HL-60 (cell line): ENCODE measurements at regions not wholly inside any gene's neighbourhood (a gene's known extent, or its start where the extent isn't known, plus 50 kb on each side); places are given as distances from the start of the nearest gene placed in this dataset.

Experiments used
- DNase-seq, 2 experiments: peaks; one replicate each; pipeline ENCODE4 v3.0.0-alpha.2; 2010 to 2020; ENCODE audit warnings: low read depth in 1 of 2, low spot score in 1 of 2
- H3K27ac ChIP-seq: fragments of 250-450 bp; sonication (Bioruptor Pico); replicated peaks from 2 replicates; pipeline ENCODE4 v1.5.1; 2020; ENCODE audit warnings: mild to moderate bottlenecking, moderate library complexity
- H3K27me3 ChIP-seq: fragments of 250-450 bp; sonication (Bioruptor Pico); 2 replicates; pipeline ENCODE4 v1.5.1; 2021; ENCODE audit warnings: mild to moderate bottlenecking, moderate library complexity; ENCODE audit not compliant: insufficient read depth, poor library complexity, severe bottlenecking
- H3K4me3 ChIP-seq: replicated peaks from 2 replicates; pipeline ENCODE4 v1.5.1; 2011; ENCODE audit warnings: mild to moderate bottlenecking, control low read depth, low read length; ENCODE audit not compliant: insufficient read depth
- GABPA ChIP-seq: IDR thresholded peaks from 2 replicates; pipeline ENCODE4 v1.6.1; 2012; ENCODE audit warnings: low read depth
- POLR2AphosphoS5 ChIP-seq: IDR thresholded peaks from 2 replicates; pipeline ENCODE4 v1.6.1; 2012; ENCODE audit warnings: low read depth
- SPI1 ChIP-seq: IDR thresholded peaks from 2 replicates; pipeline ENCODE4 v1.6.1; 2012; ENCODE audit warnings: low read depth, mild to moderate bottlenecking, borderline replicate concordance
- TF ChIP-seq, protein P1 (sequence below): IDR thresholded peaks from one replicate; pipeline ENCODE4 v1.5.1; 2011; ENCODE audit warnings: low read length, control low read depth, inconsistent platforms; ENCODE audit not compliant: insufficient read depth
- TF ChIP-seq, protein P2 (sequence below): IDR thresholded peaks from 2 replicates; pipeline ENCODE4 v1.6.1; 2012; ENCODE audit warnings: low read depth; ENCODE audit not compliant: insufficient replicate concordance

DNA sequence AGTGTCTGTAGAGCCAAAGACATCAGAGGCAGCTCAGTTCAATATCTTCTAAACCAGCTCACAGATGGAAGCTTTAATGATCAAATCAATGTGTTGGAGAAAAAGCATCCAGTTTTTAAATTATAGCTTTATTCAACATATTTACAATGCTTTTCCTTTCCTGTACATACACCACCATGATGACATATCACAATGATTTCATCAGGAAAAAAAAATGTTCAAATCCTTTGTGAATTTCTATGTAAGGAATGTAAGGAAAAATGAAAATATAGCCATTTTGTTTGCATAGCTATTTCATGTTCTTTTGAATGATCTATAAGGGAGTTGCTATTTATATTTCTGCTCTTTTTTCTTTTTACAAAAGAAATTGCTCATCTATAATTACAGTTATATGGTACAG lies 134.7 kb upstream of the CDH20 start:
- Histone ChIP-seq H3K27ac (no peak overlapping the region), H3K4me3 (no peak overlapping the region), H3K27me3 (no peaks in the 10 kb centered on the region)
- TF ChIP-seq, protein P1, sequence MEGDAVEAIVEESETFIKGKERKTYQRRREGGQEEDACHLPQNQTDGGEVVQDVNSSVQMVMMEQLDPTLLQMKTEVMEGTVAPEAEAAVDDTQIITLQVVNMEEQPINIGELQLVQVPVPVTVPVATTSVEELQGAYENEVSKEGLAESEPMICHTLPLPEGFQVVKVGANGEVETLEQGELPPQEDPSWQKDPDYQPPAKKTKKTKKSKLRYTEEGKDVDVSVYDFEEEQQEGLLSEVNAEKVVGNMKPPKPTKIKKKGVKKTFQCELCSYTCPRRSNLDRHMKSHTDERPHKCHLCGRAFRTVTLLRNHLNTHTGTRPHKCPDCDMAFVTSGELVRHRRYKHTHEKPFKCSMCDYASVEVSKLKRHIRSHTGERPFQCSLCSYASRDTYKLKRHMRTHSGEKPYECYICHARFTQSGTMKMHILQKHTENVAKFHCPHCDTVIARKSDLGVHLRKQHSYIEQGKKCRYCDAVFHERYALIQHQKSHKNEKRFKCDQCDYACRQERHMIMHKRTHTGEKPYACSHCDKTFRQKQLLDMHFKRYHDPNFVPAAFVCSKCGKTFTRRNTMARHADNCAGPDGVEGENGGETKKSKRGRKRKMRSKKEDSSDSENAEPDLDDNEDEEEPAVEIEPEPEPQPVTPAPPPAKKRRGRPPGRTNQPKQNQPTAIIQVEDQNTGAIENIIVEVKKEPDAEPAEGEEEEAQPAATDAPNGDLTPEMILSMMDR = no peak
- TF ChIP-seq SPI1 (no peak), GABPA (no peak), POLR2AphosphoS5 (no peak)
- TF ChIP-seq, protein P2, sequence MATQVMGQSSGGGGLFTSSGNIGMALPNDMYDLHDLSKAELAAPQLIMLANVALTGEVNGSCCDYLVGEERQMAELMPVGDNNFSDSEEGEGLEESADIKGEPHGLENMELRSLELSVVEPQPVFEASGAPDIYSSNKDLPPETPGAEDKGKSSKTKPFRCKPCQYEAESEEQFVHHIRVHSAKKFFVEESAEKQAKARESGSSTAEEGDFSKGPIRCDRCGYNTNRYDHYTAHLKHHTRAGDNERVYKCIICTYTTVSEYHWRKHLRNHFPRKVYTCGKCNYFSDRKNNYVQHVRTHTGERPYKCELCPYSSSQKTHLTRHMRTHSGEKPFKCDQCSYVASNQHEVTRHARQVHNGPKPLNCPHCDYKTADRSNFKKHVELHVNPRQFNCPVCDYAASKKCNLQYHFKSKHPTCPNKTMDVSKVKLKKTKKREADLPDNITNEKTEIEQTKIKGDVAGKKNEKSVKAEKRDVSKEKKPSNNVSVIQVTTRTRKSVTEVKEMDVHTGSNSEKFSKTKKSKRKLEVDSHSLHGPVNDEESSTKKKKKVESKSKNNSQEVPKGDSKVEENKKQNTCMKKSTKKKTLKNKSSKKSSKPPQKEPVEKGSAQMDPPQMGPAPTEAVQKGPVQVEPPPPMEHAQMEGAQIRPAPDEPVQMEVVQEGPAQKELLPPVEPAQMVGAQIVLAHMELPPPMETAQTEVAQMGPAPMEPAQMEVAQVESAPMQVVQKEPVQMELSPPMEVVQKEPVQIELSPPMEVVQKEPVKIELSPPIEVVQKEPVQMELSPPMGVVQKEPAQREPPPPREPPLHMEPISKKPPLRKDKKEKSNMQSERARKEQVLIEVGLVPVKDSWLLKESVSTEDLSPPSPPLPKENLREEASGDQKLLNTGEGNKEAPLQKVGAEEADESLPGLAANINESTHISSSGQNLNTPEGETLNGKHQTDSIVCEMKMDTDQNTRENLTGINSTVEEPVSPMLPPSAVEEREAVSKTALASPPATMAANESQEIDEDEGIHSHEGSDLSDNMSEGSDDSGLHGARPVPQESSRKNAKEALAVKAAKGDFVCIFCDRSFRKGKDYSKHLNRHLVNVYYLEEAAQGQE = no peak
- no peak for DNase-seq

DNA sequence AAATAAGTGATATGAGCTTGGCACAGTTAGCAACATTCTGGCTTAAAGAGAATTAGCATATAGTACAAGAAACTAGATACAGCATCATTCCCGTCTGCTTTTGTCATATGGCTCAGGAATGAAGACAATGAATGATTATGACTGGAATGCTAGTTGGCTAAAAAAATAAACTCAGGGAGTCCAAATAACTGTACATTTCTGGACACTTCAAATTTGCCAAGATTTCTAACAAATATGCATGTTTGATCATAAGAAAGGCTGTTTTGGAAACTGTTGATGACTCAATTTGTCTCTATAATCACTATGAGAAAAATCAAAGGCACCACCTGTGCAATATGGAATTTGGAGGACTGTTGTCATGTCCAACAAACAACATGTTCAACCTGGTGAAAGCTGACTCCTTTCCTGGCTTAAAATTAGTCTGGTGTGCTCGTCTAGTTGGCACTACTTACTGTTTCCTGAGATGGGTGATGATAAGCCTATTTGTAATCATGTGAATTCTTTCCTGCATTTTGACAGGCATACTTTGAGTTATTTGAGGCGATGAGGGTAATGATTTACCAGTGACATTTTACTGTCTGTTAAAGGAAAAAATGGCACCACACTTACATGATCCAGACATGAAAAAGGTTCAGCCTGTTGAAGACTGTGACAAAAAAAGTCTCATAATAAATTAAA lies 133.9 kb upstream of the CDH20 start:
- no peak for DNase-seq
- Histone ChIP-seq H3K4me3 (no peak overlapping the region), H3K27ac (no peak overlapping the region), H3K27me3 (no peaks in the 10 kb centered on the region)
- TF ChIP-seq POLR2AphosphoS5 = no peak
- TF ChIP-seq, protein P1 = no peak

DNA sequence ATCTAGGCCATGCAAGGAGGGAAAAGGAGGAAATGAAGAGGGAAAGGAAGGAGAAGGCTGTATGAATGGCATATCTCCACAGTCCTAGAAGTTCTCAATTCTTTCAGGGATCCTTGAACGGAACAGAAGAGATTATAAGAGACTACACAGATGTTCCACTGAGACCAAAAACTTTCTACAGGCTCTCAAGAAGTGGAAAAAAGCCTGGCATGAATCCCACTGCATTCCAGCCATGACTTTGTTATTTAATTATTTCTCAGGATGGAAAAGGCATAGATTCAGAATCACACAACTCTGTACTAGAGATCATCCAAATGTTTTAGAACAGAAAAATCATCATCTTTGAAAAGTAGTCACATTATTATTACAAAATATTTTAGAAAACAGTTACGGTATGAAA lies 131.7 kb upstream of the CDH20 start:
- Histone ChIP-seq H3K27ac (no peak overlapping the region), H3K4me3 (no peak overlapping the region), H3K27me3 (no peaks in the 10 kb centered on the region)
- TF ChIP-seq, protein P2 = no peak
- TF ChIP-seq POLR2AphosphoS5 = no peak
- no peak for TF ChIP-seq GABPA
- TF ChIP-seq, protein P1 = no peak
- TF ChIP-seq SPI1 = no peak
- no peak for DNase-seq

DNA sequence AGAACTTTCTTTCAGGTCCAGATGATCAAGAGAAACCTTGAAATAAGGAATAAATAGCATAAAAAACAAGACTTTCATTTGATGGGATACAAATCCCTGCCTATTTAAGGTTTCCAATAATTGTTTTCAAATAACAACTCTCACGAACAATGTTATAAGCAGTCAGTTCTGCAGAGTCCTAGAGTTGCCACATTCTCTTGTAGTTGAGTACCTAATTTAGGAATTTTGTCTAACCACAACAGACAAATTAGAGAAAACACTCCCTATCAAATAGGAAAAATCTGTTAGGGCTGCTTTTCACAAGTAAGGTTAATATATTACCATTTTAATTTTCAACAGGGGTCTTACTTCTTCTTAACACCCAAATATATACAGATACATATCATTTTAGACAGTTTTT lies 130.1 kb upstream of the CDH20 start:
- no peak for DNase-seq
- no peaks in the 10 kb centered on the region for H3K27me3 ChIP-seq
- TF ChIP-seq, protein P1 = no peak
- no peak overlapping the region for H3K27ac ChIP-seq
- no peak overlapping the region for H3K4me3 ChIP-seq
